Limb (tissue), 2 donors: ENCODE measurements at regions not wholly inside any gene's neighbourhood (a gene's known extent, or its start where the extent isn't known, plus 50 kb on each side); places are given as distances from the start of the nearest gene placed in this dataset.

ENCODE experiments used
- DNase-seq, 2 donors: peaks; one replicate each; pipeline ENCODE4 v3.0.0-alpha.2; 2016; ENCODE audit errors: extremely low spot score in 2 of 2

DNA sequence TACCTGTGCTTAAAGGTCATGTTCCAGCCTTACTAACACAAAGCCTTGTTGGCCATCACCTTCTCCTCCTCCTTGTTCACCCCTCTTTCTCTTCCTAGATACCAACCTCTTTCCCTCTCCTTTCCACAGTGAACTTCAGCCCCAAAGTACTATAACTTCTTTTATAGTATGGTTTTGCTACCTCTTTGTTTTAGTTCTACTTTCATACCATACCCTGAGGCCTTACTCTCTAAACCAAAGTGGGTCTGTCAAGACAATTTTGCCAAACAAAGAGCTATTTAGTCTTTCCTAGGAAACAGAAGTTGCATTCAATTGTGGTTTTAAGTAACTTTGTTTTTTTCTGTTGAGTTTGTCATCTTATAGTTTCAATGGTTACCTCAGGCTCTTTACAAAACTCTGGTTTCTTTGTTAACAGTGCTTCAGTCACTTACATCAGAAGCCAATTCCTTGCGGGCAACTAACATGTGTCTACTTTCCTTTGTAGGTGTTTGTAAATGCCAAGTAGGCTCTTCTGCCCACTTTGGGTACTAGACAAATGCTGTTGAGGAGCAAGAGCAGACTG, 623.9 kb upstream of the PKN2 start:
- DNase-seq: no peak

DNA sequence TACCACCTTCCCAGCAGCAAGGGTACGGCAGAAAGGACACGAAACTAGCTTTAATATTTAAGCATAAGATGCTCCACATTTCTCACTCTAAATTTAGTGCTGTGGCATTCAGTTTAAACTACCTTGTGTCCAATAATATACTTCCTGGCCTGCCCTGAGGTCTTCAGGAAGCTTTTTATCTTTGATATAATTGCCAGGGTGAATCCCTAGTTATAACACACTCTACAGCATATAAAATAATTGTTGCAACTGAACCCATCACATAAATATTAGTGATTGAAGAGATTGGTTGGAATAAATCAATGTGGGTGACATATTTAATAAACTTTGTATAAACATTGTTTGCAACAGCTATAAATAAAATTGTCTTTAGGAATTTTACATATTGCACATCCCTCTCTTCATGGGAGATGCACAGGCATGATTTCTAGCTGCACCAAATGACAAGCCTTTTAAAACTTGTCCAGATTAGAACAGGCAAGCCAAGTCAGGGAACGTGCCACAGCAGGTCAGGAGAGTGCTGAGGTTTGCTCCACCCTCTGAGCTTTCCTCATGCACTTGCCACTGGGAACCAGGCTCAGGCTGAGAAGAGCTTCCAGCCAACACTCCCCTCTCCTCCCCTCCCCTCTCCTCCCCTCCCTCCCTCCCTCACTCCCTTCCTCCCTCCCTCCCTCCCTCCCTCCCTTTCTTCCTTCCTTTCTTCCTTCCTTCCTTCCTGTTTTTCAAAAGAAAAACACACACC, 623.2 kb upstream of the PKN2 start:
- no peak for DNase-seq

DNA sequence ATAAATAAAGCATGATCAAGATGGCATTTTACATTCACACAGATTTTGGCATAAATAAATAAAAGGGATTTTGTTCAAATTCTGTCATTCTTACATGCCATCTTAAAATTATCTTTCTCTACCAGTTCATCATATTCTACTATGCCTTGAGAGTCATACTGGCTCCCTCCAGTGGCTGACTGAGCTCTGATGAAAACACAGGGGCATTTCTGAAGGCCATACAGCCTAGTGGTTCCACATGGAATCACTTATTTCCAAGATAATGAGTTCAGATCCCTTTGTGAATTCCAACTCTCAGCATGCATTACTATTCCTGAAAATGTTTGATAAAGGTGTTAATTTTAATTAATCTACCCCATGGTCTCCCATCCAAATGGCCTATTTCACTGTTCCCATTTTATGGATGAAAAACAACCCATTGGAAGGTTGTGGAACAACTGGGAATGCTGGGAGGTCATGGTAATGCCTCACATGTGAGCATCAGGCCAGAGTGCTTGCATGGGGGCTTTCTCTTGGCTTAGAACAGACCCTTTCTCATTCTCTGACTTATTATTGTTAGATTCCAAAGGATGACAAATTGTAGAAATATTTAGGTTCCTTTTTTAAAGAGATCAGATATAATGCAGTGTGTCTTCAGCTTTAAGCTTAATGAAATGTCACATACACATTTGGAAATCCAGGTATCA, 622.4 kb upstream of the PKN2 start:
- DNase-seq: no peak

DNA sequence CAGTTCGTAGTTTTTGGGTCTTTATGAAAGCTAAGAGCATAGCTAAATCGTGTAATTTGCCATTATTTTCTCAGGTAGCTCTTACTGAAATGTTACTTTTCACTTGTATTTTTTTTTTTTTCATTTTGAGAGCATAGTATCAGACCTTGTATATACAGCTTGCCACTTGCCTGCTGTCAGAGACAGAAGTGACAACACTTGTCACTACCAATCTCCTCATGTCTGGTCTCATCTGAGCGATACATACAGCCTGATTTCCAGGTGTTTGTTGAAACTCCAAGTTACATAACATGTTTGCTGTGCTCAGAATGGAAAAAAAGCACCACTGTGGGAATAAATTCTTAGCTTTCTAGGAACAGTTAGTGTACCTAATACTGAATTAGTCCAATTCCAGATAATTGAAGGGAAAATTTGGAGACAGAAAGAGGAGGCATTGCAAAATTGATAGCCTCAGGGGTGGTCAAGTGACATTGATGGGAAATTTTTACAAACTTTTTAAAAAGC, 621.4 kb upstream of the PKN2 start:
- DNase-seq: no peak

DNA sequence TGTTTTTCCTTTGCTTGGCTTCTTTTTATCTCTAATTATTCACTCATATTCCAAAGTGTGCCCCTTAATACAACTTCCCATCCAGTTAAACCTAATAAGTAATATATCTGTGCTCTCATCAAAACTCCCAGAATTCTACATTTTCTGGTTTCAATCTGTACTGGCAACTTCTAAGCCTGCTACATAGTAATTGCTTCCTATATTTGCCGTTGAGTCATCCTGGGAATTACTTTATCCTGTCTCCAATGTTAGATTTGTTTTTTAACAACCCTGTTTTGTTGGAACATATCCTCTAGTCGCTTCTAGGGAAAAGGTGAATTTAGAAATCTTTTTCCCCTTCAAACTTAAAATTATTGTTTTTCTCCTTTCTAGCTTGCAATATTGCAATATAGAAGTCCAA, 620.5 kb upstream of the PKN2 start:
- DNase-seq: no peak

DNA sequence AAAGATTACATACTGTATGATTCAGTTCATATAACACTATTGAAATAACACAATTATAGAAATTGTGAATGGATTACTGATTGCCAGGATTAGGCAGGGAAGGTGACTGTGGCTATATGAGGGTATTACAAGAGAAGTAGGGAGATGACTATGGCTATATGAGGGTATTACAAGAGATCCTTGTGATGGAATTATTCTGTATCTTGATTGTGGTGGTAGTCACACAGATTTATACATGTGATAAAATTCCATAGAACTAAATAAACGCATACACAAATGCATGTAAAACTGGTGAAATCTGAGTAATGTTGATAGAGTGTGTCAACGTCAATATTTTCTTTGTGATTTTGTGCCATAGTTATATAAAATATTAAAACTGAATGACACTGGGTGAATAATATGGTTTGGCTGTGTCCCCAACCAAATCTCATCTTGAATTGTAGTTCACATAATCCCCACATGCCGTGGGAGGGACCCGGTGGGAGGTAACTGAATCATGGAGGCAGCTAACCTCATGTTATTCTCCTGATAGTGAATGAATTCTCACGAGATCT, 615.6 kb upstream of the PKN2 start:
- DNase-seq: no peak

DNA sequence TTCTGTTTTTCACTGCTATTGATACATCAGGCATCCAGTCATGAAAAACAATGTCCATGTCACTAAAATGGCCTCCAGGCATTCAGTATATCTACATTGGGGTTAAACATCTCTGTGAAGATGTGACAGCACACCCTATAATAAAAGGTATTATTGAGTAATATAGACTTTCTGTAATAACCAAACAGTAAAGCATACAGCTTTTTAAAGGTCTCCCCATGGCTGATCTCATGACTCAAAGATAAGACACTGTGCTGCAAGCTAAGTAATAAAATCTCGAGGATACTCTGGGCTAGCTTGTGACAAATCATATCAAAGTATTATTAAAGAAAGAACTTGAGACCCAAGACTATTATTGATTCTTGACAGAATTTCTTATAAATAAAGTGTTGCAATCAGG, 613.1 kb upstream of the PKN2 start:
- no peak for DNase-seq

DNA sequence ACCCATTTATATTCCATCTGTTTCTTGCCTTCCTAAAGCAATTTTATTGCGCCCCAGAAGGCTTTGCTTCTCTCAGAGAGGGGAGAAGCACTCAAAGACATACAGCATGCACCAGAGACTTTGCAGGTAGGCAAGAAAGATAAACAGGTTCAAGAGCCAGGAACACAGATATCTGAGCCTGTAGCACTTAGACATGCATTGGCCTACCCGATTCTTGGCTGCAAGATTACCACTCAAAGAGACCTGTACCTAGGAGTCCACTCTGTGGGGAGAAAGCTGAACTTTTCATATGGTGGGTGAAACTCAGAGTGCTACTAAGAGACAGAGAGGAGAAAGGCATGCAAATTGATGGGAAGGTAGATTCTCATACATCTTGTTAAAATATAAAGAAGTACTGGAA, 609.4 kb upstream of the PKN2 start:
- DNase-seq: no peak

DNA sequence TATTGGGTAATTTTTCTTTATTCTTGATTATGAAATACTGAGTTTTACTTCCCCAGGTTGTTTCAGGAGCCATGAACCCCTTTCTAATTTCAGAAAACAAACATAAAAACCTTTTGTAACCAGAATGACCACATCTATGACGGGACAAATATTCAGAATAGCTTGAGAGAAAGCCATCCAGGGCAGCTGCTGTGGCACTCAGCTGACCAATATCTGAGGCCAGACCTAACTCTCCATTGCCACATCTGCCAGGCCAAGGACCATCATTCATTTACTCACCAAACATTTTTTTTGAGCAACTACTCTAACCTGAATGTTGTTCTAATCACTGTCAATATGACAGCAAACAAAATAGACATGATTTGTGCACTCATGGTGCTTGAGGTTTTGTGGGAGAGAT, 608.3 kb upstream of the PKN2 start:
- no peak for DNase-seq

DNA sequence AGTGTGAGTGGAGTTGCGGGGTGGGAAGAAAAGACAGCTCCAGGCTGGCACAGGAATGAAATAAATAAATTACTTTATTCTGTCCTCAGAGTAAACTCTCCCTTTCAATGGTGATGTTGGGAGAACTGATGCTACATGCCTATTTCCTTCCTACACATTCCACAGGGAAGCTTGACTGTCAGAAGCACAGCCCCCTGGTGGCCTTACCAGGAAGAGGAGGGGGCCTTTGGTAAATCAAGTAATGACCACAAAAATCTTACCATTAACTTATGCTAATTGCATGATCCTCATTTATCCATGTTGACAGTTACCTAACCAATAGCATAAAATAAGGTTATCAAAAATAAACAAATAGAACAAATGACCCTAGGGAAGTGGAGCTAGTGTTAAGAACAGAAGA, 605.0 kb upstream of the PKN2 start:
- no peak for DNase-seq

DNA sequence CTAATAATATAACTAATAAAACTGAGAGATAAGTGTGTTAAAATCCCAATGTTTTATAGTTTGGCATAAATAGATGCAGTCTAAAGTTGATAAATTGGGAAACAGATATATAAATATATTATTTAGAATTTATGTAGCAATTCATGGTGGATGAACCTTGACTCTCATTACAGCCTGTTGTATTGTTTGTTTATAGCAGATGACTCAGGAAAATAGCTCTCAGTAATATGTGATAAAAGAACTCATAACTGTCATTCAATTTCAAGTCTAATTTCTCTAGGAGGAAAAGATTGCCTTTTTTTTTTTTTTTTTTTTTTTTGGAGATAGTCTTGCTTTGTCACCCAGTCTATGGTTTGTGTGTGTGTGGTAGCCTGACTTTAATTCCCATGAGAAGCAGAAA, 603.2 kb upstream of the PKN2 start:
- DNase-seq: no peak

DNA sequence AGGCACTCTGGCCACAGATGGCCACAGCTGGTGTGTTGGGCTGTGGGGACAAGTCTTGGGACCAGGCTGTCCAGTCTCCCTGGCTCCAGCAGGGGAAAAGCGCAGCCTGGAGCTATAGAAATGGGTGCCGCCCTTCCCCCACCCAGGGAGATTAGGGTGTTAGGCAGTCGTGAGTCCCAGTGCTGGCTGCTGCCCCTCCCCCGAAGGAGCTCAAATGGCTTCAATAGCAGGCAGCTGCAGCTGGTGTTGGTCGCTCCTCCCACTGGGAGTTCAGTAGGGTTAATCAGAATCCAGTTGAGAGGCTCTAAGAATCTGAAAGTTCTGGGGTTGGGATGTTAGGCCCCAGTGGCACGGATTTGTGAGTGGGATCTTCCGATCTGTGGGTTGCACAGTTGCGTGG, 595.6 kb upstream of the PKN2 start:
- DNase-seq: peak in 1 of 2 donors; percentile 32

DNA sequence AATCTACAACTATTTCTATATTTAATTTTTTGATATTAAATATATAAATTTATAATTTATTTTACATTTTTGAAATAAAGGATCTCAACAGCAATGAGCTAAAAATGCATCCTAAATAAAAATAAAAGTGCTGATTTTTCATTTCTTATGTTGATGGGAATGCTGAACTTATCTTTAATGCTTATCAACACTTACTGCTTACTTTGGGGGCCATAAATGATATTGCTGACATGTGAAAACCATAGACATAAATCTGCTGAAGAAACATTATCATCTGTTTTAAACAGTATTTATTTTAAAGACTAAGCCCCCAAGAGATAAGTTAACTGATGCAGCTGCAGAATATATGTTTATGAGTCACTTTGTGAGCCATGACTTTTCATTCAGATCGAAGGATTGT, 594.1 kb upstream of the PKN2 start:
- no peak for DNase-seq

DNA sequence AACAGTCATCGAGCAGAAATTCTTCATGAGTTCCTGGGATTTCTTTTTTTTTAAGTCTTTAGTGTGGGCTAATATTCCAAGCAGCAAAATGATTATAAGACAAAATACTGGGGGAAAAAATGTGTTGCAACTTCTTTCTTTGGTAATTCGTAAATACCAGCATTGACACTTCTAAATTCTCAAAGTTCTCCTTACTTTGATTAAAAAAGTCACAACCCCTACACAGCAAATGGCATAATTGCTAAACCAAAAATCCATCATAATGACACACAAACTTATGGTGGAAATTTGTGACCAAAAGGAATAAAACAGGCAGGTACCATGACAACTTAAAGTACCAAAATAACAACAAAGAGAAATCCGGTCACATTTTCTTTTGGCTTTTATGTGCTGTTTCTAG, 585.2 kb upstream of the PKN2 start:
- DNase-seq: no peak

DNA sequence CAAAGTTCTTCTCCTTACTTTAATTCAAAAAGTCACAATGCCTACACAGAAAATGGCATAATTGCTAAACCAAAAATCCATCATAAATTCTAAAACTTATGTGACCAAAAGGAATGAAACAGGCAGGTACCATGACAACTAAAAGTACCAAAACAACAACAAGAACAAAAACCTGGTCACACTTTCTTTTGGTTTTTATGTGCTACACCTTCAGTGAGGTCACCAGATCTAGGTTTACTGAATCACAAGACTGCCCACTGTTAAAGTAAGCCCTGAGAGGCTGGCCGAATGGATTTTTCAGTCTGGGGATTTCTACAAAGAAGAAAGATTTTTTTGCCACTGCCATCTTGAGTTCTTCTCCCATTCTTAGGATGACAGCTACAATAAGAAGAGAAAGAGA, 583.0 kb upstream of the PKN2 start:
- DNase-seq: no peak

DNA sequence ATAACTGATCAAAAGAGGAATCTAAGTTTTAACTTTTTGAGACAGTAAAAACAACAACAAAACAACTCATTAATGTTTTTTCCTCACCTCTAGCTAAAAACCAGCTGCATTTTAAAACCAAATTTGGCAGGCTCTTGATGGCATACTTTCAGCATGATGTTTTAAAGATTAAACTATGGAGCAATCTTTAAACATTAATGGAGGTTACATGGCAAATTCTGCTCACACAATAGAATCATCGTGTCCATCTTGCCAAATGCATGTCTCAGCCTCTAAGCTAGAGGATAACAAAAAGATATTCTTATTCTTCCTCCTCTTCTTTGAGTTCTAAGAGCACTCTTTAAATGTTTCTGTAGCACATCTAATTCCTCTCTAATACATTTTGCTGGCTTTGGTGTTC, 579.8 kb upstream of the PKN2 start:
- DNase-seq: no peak

DNA sequence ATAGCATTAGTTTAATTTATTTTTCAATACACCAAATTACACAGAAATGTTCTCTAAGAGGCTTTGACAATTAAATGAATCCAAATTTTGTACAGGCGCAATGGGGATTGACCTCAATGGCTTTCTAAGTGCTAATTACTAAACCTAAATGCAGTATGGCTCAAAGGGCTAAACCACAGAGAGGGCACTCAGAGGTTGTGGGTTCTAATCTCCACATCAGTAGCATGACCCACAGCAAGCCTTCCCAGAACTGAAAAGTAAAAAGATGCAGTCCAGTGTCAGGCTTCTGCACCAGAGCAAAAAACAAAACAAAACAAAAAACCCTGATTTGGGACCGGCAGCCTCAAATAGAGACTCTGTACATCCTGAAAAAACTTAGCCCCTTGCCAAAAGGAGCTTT, 579.2 kb upstream of the PKN2 start:
- DNase-seq: no peak

DNA sequence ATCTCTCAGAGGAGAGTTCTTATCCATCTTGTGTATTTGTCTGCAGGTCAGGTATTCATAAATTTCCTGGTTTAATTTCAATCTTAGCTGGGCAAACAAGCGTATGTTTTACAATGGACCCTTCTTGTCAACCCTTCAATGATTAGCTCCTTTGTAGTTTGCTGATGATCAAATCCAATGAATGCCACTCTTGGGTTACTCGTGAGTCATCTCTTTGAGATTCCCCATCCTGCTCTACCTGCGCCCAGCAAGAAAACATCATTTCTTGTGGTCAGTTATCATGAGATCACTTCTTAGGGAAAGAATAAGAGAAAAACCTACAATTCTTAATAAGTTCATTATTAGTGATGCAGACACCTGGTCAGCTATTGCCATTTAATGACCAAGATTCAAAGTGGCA, 572.3 kb upstream of the PKN2 start:
- DNase-seq: no peak

DNA sequence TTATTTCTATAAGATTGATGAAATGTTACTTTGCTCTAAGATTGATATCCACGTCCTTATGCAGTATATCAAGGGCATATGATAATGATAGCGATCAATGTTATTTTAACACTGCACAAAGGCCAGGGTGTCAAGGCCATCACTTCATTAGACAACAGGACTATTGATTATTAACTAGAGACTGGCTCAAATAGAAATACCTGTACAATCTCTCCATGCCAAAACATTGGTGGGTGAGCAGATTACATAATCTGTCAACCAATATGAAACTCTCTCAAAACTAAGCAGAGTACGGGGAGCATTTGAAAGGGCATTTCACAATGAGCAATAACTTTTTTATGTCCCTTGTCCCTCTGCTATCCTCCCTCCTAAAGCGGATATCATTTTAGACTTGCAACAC, 566.5 kb upstream of the PKN2 start:
- DNase-seq: no peak

DNA sequence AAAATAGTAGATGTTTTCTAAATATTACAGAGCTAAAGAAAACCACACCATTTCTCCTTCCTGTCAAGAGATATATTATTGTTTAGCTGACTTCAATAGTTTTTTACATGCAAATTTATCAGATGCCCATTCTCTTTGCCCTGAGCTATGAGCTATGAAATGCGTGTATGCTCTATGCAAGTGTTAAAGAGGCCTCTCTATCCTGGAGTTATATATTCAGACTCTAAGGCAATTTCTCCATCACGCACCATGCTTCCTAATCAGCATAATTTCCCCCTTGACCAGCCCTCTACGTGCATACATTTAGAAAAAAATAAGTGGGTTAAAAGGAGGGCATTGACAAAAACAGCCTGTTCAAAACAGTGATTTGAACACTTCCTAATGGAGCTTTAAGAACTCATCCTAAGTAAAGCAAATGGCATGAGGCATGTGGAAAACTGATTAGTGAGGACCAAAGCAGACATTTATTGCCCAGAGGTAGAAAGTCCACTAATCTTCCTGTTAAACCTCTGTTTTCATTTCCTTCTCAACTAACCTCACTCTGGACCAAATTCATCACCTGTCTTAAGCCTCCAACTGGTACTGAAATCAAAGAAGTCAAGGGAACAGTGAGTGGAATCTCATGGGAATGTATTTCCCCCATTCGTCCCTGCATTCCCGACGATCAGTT, 565.8 kb upstream of the PKN2 start:
- no peak for DNase-seq

DNA sequence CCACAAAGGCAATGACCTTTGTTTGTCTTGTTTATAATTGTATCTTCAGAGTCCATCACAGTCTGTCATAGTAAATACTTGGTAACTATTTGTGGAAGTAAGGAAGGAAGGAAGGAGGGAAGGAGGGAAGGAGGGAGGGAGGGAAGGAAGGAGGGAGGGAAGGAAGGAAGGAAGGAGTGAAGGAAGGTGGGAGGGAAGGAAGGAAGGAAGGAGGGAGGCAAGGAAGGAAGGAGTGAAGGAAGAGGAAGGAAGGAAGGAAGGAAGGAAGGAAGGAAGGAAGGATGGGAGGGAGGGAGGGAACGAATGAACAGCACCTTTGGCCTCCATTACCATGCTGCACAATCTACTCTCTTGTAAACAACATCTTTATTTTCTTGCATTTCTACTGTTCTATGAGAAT, 559.5 kb upstream of the PKN2 start:
- DNase-seq: no peak

DNA sequence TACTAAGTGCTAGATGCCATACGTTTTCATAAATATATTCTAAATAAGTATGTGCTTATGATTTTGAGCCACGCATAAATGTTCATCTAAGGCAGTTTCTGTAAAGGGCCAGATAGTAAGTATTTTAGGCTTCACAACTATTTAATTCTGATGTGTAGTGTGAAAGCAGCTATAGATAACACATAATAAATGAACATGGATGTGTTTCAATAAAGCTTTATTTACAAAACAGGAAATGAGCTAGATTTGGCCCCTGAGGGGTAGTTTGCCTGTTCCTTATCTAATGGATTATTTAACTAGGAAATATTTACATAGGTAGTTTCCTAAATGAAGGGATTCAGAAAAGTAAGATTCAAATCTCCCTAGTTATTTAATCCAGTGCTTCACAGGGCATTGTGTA, 557.6 kb upstream of the PKN2 start:
- no peak for DNase-seq
